ENCODE measurements at regions not wholly inside any gene's neighbourhood (a gene's known extent, or its start where the extent isn't known, plus 50 kb on each side); places are given as distances from the start of the nearest gene placed in this dataset.
"Not testable (repeated sequence)": the region's sequence is repeated elsewhere in the genome, so short reads cannot be mapped to it uniquely, and the experiment has no call there.

- Histone ChIP-seq H3K27me3 (ENCODE audit: control insufficient read depth, insufficient read depth, low read length) (no peaks in the 10 kb centered on the region), H3K4me3 (ENCODE audit: low read depth, low read length) (no peak overlapping the region)
- no peak for DNase-seq (ENCODE audit: low read depth)
These were observed 157.3 kb upstream of the TFAP2D start for GRCh38 chr6:50555982-50556381.

GRCh38 chr6:50565004-50565403, 148.3 kb upstream of the TFAP2D start:
- DNase-seq (ENCODE audit: low read depth): no peak
- Histone ChIP-seq H3K36me3 (ENCODE audit: control insufficient read depth, insufficient read depth, low read length) (no peaks in the 10 kb centered on the region), H3K4me3 (ENCODE audit: low read depth, low read length) (no peak overlapping the region)

More at GRCh38 chr6:50555982-50556381, 157.3 kb upstream of the TFAP2D start:
- H3K36me3 ChIP-seq (ENCODE audit: control insufficient read depth, insufficient read depth, low read length): no peaks in the 10 kb centered on the region
- TF ChIP-seq CTCF (IDR thresholded peaks at IDR 0.05; ENCODE audit: insufficient read depth, low read length, poor library complexity, severe bottlenecking): no peak

GRCh38 chr6:50571230-50571629, 142.1 kb upstream of the TFAP2D start:
- not testable (repeated sequence) for H3K4me3 ChIP-seq (ENCODE audit: low read depth, low read length); DNase-seq (ENCODE audit: low read depth); H3K36me3 ChIP-seq (ENCODE audit: control insufficient read depth, insufficient read depth, low read length); H3K27me3 ChIP-seq (ENCODE audit: control insufficient read depth, insufficient read depth, low read length)

More at GRCh38 chr6:50565004-50565403, 148.3 kb upstream of the TFAP2D start:
- no peaks in the 10 kb centered on the region for H3K27me3 ChIP-seq (ENCODE audit: control insufficient read depth, insufficient read depth, low read length)
- TF ChIP-seq CTCF (IDR thresholded peaks at IDR 0.05; ENCODE audit: insufficient read depth, low read length, poor library complexity, severe bottlenecking): no peak

- no peak for DNase-seq (ENCODE audit: low read depth)
- TF ChIP-seq CTCF (IDR thresholded peaks at IDR 0.05; ENCODE audit: insufficient read depth, low read length, poor library complexity, severe bottlenecking): no peak
- Histone ChIP-seq H3K36me3 (ENCODE audit: control insufficient read depth, insufficient read depth, low read length) (no peaks in the 10 kb centered on the region), H3K27me3 (ENCODE audit: control insufficient read depth, insufficient read depth, low read length) (no peaks in the 10 kb centered on the region), H3K4me3 (ENCODE audit: low read depth, low read length) (no peak overlapping the region)
These were observed 127.6 kb upstream of the TFAP2D start for GRCh38 chr6:50585441-50586330.

- Histone ChIP-seq H3K4me3 (ENCODE audit: low read depth, low read length) (no peak overlapping the region), H3K36me3 (ENCODE audit: control insufficient read depth, insufficient read depth, low read length) (no peaks in the 10 kb centered on the region), H3K27me3 (ENCODE audit: control insufficient read depth, insufficient read depth, low read length) (no peaks in the 10 kb centered on the region)
- DNase-seq (ENCODE audit: low read depth): no peak
- no peak for TF ChIP-seq CTCF (IDR thresholded peaks at IDR 0.05; ENCODE audit: insufficient read depth, low read length, poor library complexity, severe bottlenecking)
These were observed 127.0 kb upstream of the TFAP2D start for GRCh38 chr6:50586331-50586675.

- Histone ChIP-seq H3K36me3 (ENCODE audit: control insufficient read depth, insufficient read depth, low read length) (no peaks in the 10 kb centered on the region), H3K27me3 (ENCODE audit: control insufficient read depth, insufficient read depth, low read length) (no peaks in the 10 kb centered on the region), H3K4me3 (ENCODE audit: low read depth, low read length) (no peak overlapping the region)
- no peak for TF ChIP-seq CTCF (IDR thresholded peaks at IDR 0.05; ENCODE audit: insufficient read depth, low read length, poor library complexity, severe bottlenecking)
- DNase-seq (ENCODE audit: low read depth): no peak
These were observed 123.4 kb upstream of the TFAP2D start for GRCh38 chr6:50589751-50590470.

Data from kidney epithelial cell (primary cell).